ENCODE measurements at regions not wholly inside any gene's neighbourhood (a gene's known extent, or its start where the extent isn't known, plus 50 kb on each side); places are given as distances from the start of the nearest gene placed in this dataset.

GRCh38 chr5:167447466-167448375, 843.7 kb upstream of the WWC1 start:
- no peak for DNase-seq

DNA sequence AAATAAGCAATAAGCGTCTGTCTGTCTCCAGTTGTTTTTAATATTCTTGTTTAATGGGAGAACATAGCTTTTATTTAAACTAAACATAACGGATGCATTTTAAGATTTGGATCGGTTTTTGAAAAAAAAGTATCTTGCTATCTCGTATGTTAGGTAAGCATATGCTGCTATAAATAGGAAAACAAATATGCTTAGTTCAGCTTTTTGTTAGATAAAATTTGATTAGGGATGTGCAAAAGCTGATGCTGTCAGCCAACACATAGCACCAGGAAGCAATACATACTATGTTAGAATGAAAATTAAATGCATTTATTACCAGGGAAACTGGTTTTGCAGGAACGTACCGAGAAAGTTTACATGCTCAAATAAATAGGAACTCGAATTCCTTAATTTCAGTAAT, 843.1 kb upstream of the WWC1 start:
- DNase-seq = no peak

DNA sequence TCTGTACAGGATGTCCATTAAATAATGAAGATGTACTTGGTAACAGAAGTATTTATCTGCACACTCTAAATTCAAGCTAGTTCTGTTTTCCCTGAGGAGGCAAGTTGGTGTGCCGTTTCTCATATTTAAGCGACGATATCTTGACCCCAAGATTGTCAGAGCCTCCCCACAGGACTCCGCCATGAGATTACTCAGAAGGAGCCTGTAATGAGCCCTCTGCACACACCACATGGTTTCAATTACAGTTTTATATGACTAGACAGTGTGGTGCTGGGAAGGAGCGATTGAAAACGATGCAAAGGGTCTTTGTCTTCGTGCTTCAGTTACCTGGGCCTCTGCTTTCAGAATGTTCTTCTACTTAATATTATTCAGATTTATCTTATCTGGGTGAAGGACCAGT, 840.4 kb upstream of the WWC1 start:
- no peak for DNase-seq

DNA sequence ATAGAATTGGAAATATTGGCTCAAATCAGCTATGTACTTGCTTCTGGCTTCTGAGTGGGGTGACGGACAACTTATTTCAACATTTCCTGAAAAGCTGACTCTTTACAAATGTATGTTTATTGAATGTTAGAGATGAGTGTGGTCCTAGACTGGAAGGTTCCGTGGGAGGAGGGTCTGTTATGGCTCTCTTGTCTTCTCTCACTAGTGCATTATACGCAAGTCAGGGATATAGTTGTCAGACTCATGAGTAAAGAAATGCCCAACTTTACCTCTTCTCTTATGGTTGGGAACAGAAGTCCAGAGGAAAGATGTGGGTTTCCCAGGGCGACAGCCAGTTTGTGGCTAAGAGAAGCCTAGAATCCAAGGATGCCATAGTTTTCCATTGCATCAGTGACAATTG, 839.3 kb upstream of the WWC1 start:
- no peak for DNase-seq

DNA sequence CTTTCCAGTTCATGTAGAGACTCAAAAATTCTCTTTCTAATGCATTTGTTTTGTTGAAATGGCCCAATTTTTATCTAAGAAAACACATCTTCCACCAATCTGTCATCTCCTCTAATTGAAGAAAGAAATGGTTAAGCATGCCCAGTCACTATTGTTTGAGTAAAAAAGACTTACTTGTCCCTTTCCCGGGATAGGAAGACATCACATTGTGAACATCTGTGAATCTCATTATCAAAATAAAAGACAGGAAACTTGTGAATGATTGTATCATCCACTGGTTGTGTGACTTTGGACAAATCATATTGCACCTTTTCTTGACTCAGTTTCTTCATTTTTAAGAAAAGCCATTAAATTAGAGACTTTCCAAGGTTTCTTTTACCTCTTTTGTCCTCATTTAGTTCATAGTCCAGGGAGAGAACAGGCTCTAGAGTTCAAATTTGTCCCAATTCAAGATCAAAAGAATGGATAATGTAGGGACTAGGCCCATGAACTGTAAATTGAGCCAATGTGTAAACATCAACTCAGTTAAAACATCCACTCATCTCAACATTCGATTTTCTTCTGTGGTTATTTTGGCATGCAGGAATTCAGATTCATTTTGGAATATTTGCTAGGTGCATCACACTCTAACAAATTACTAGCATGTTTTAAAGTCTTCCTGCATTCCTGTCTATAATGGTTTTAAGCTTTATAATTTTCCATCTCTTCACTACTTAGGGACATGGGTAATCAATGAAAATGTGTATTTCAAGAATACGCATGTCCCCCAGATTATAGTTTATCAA, 838.0 kb upstream of the WWC1 start:
- no peak for DNase-seq

DNA sequence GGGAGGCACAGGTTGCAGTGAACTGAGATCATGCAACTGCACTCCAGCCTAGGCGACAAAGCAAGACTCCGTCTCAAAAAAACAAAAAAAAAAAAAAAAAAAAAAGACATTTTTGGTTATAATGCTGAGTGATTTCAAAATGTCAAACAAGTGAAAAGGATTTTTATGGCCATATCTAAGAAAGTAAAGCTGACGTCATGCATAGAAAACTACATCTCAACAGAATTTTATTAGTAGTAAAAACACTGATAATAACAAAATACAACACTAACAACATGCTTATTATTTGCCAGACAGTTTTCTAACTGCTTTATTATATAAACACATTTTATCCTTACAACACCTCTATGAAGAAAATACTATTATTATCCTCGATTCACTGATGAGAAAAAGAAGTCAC, 833.0 kb upstream of the WWC1 start:
- DNase-seq = no peak

- DNase-seq = no peak
These were observed 830.9 kb upstream of the WWC1 start for GRCh38 chr5:167460449-167461020.

DNA sequence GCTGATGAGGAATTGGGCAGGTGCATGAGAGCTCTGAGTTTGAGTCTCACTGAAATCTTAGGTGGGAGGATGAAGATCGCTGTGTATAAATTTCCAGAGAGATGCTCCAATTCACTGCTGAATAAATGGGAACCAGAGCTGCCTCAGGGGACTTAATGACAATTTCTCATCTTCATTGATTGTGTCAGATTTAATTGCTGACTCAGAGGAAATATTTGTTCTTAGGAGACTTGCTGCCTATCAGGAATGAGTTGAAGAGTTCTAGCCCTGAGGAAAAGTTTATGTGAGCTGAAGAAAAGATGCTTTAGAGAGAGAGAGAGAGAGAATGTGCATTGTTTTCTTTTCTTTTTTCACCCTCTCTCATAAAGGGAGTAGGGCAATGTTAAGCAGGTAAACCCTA, 827.5 kb upstream of the WWC1 start:
- no peak for DNase-seq

DNA sequence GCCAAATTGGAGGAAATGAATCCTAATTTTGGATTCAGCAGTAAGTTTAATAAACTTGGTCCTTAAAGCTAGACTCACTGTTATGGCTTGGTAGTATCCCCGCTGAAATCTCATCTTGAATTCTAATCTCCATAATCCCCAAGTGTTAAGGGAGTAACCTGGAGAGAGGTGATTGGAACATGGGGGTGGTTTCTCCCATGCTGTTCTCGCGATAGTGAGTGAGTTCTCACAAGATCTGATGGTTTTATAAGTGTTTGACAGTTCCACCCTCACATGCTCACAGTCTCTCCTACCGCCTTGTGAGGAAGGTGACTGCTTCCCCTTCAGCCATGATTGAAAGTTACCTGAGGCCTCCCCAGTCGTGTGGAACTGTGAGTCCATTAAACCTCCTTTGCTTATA, 824.5 kb upstream of the WWC1 start:
- no peak for DNase-seq

- DNase-seq = no peak
These were observed 818.8 kb upstream of the WWC1 start for GRCh38 chr5:167472566-167473108.

- DNase-seq = no peak
These were observed 813.3 kb upstream of the WWC1 start for GRCh38 chr5:167478188-167478587.

- DNase-seq = no peak
These were observed 811.7 kb upstream of the WWC1 start for GRCh38 chr5:167479779-167480178.

- no peak for DNase-seq
These were observed 810.1 kb upstream of the WWC1 start for GRCh38 chr5:167481345-167481744.

GRCh38 chr5:167482555-167482954, 808.9 kb upstream of the WWC1 start:
- DNase-seq = no peak

- DNase-seq = no peak
These were observed 806.2 kb upstream of the WWC1 start for GRCh38 chr5:167485061-167485774.

DNA sequence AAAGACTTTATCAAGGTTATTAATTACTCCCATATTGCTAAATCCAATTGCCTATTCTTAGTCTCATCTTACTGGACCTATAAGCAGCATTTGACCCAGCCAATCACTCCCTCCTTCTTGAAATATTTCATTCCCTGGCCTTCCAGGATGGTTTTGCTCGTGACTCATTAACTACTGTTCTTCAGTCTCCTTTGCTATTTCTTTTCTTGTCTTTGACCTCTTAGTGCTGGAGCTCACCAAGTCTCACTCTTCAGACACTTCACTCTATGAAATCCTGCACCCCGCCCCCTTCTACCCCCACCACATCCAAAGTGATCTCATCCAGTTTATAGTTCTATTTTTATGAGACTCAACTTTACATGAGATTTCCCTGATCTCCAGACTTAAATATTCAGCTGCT, 803.1 kb upstream of the WWC1 start:
- no peak for DNase-seq

- no peak for DNase-seq
These were observed 802.2 kb upstream of the WWC1 start for GRCh38 chr5:167489202-167489601.

DNA sequence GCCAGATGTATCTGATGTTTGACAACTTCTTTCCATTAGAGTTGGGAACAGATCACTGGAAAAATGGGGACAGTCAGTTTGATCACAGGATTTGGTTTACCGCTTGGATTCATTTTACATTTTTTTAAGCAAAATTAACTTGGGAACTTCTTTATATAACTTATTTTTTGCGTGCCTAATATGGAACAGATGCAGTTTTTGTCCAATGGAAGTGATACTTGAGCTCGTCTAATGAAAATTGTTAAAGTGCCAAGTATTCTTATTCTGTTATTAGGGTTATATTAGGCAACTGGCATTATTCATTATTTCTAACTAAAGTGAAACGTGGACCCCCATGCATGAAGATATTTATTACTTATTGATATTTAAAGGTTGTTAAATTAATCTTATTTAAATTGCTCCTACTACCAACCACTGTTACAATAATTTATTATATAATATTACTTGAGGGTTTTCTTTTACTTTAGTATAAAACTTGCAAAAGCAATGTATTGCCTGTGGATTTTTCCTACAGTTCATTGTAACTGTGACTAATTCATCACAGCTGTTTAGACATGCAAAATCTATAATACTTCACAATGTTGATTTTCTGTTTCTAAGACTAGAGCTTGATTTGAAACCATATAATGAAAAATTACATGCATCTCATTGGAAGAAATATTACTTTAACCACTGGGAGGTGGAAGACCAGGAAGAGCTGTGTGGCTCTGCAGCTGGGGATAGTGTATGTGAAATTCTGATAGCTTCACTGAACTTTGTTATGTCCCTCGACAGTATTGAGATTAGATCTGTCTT, 787.3 kb upstream of the WWC1 start:
- DNase-seq = no peak

DNA sequence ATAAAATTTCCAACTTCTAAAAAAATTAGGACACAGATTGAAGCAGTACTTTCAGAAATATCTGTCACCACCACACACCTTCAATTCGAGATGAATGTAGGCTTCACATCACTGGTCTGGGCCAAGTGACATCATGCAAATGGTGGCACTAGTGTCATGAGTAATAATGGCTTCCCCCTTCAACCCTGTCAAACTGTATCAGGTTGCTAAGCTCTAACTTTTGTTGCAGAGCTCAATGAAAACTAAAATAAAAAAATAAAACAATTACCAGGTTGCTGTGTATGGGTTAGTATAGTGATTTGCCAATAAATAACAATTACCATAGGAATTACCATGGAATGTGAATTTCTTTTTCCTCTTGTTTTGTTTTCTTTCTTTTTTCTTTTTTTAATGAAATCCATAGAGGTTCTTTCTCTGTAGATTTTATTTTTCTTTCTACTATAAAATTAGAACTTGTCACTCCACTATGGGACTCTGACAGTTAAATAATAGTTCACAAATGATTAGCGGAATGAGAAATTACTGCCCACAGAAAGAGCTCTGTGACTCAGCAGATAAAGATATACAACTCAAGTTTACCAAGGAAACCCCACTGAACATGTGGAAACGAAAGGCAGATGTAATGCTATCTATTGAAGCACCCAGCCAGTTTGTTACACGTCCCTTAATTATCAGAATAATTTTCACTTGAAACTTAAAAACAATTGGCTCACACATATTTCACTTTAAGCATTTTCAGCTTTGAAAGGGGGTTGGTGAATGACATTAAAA, 783.8 kb upstream of the WWC1 start:
- DNase-seq = no peak

GRCh38 chr5:167509076-167509475, 782.4 kb upstream of the WWC1 start:
- no peak for DNase-seq

GRCh38 chr5:167511276-167511675, 780.2 kb upstream of the WWC1 start:
- no peak for DNase-seq
